BE2C (cell line): ENCODE measurements at regions not wholly inside any gene's neighbourhood (a gene's known extent, or its start where the extent isn't known, plus 50 kb on each side); places are given as distances from the start of the nearest gene placed in this dataset.
A peak's percentile ranks its signal among the peaks of the same experiment; 100 is the strongest.
"Not testable (repeated sequence)": the region's sequence is repeated elsewhere in the genome, so short reads cannot be mapped to it uniquely, and the experiment has no call there.

Experiments
- DNase-seq: peaks from one replicate; pipeline ENCODE4 v3.0.0-alpha.2; 2020
- H3K27me3 ChIP-seq: fragments of 250-450 bp; sonication (Bioruptor Pico); 2 replicates; pipeline ENCODE4 v1.5.1; 2020; ENCODE audit warnings: mild to moderate bottlenecking
- H3K36me3 ChIP-seq: fragments of 250-450 bp; sonication (Bioruptor Pico); 2 replicates; pipeline ENCODE4 v1.5.1; 2020; ENCODE audit warnings: mild to moderate bottlenecking
- H3K4me1 ChIP-seq: fragments of 250-450 bp; sonication (Bioruptor Pico); 2 replicates; pipeline ENCODE4 v1.5.1; 2020
- H3K4me3 ChIP-seq: 2 replicates; pipeline ENCODE4 v1.5.1; 2011; ENCODE audit warnings: low read depth, low read length
- H3K9me3 ChIP-seq: fragments of 250-450 bp; sonication (Bioruptor Pico); 2 replicates; pipeline ENCODE4 v1.5.1; 2020
- TF ChIP-seq, protein P1 (sequence below): IDR thresholded peaks from 2 replicates; pipeline ENCODE4 v1.5.1; 2012; ENCODE audit warnings: mild to moderate bottlenecking, low read depth, low read length

GRCh38 chr7:6882321-6882721, 56.2 kb upstream of the CCZ1B start:
- not testable (repeated sequence) for H3K9me3 ChIP-seq, DNase-seq, H3K4me3 ChIP-seq, H3K36me3 ChIP-seq, H3K4me1 ChIP-seq, H3K27me3 ChIP-seq

DNA sequence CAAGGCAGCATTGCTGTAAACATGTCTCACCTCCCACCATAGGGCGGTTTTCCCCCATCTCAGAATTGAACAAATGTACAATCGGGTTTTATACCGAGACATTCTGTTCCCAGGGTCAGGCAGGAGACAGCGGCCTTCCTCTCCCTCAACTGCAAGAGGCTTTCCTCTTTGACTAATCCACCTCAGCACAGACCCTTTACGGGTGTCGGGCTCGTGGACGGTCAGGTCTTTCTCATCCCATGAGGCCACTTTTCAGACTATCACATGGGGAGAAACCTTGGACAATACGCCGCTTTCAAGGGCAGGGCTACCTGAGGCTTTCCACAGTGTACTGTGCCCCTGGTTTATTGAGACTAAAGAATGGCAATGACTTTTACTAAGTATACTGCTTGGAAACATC, 57.7 kb upstream of the CCZ1B start:
- H3K27me3 ChIP-seq, H3K36me3 ChIP-seq, H3K9me3 ChIP-seq, H3K4me3 ChIP-seq, H3K4me1 ChIP-seq, DNase-seq: not testable (repeated sequence)

- H3K36me3 ChIP-seq: no peaks in the 10 kb centered on the region
- DNase-seq: no peak
- H3K4me3 ChIP-seq: no peak overlapping the region
- TF ChIP-seq, protein P1, sequence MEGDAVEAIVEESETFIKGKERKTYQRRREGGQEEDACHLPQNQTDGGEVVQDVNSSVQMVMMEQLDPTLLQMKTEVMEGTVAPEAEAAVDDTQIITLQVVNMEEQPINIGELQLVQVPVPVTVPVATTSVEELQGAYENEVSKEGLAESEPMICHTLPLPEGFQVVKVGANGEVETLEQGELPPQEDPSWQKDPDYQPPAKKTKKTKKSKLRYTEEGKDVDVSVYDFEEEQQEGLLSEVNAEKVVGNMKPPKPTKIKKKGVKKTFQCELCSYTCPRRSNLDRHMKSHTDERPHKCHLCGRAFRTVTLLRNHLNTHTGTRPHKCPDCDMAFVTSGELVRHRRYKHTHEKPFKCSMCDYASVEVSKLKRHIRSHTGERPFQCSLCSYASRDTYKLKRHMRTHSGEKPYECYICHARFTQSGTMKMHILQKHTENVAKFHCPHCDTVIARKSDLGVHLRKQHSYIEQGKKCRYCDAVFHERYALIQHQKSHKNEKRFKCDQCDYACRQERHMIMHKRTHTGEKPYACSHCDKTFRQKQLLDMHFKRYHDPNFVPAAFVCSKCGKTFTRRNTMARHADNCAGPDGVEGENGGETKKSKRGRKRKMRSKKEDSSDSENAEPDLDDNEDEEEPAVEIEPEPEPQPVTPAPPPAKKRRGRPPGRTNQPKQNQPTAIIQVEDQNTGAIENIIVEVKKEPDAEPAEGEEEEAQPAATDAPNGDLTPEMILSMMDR: no peak
- H3K27me3 ChIP-seq: peaks cover 5% of the 10 kb centered on the region
- H3K9me3 ChIP-seq: no peaks in the 10 kb centered on the region
- H3K4me1 ChIP-seq: no peaks in the 10 kb centered on the region
Observed at GRCh38 chr7:6886198-6886597, 60.1 kb upstream of the CCZ1B start.

DNA sequence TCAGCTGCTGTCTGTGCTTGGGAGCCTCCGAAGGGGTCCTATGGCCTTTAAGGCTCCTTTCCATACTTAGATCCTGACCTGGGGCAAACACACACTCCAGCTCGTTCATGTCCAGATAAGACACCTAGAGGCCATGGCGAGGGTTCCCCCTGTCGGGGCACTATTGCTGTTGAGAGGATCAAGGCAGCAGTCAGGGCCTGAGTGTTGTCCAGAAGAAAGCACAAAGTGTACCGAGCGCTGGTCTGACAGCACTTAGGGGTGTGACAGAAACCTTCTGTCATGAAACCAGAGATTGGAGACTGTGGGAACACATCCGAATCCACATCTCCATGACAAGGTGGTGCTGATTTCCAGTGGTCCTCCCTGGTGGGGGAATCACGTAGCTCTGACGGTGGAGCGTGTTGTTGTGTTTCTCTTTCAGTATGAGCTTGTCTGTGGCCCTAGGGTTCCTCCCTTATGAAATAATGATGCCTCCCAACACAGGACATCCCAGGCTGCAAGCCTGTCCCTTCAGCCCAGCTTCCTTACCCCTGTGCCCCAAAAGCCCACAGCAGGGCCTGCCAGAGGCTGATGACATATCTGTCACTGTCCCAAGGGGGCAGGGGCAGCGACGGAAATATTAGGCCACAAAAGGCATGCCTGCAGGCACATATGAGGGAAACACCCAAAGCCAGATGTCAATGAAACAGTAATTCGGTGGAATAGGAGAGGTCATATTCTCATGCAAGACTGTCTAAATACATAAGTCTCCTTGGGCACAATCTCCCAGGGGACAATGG, 62.4 kb upstream of the CCZ1B start:
- not testable (repeated sequence) for DNase-seq, H3K36me3 ChIP-seq, H3K27me3 ChIP-seq, H3K4me3 ChIP-seq, H3K9me3 ChIP-seq, H3K4me1 ChIP-seq

DNA sequence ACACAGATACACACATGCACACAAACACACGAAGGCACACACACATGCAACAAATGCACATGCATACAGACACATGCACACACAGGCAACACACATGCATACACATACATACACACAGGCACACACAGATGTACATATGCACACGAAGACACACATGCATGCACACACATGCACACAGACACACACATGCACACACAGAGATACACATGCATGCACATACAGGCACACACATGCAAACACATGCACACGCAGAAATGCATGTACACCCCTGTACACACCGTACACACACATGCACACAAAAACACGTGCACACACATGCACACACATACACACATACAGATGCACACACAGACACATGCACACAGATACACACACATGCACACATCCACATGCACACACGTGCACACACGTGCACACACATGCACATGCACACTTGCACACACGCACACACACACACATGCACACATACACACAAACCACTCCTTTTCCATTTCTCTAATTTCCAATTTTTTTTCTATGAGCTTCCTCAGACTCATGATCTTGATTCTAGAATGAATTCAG, 63.3 kb upstream of the CCZ1B start:
- Histone ChIP-seq H3K36me3 (no peaks in the 10 kb centered on the region), H3K4me3 (no peak overlapping the region), H3K27me3 (no peaks in the 10 kb centered on the region), H3K9me3 (no peaks in the 10 kb centered on the region), H3K4me1 (no peaks in the 10 kb centered on the region)
- DNase-seq: no peak
- TF ChIP-seq, protein P1: no peak

DNA sequence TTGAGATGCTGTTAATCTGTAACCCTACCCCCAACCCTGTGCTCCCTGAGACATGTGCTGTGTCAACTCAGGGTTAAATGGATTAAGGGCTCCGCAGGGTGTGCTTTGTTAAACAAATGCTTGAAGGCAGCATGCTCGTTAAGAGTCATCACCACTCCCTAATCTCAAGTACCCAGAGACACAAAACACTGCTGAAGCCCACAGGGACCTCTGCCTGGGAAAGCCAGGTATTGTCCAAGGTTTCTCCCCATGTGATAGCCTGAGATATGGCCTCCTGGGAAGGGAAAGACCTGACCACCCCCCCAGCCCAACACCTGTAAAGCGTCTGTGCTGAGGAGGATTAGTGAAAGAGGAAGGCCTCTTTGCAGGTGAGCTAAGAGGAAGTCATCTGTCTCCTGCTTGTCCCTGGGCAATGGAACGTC, 76.0 kb upstream of the CCZ1B start:
- not testable (repeated sequence) for H3K4me1 ChIP-seq, H3K4me3 ChIP-seq, H3K27me3 ChIP-seq, H3K36me3 ChIP-seq, DNase-seq, H3K9me3 ChIP-seq

DNA sequence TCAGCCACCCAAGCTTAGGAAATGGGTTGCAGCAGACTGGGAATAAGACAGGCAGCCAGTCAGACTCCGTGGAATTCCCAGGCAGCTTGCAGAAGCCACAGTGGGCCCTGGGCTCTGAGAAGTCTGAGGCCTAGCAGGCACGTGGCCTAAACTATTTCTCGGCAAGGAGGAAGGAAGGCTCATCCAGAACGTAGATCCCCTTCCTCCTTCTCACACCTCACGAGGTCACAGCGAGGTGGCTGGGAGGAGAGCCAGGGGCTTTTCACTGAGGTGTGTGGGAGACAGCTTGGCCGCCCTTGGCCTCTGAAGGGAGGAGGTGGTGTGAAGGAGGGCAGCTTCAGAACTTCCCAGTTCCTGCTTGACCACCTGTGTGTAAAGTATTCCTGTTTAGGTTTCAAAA, 77.2 kb upstream of the CCZ1B start:
- H3K4me3 ChIP-seq, H3K27me3 ChIP-seq, H3K4me1 ChIP-seq, H3K36me3 ChIP-seq, DNase-seq, H3K9me3 ChIP-seq: not testable (repeated sequence)

GRCh38 chr7:6903792-6904191, 77.7 kb upstream of the CCZ1B start:
- H3K27me3 ChIP-seq, H3K9me3 ChIP-seq: not testable (repeated sequence)

DNA sequence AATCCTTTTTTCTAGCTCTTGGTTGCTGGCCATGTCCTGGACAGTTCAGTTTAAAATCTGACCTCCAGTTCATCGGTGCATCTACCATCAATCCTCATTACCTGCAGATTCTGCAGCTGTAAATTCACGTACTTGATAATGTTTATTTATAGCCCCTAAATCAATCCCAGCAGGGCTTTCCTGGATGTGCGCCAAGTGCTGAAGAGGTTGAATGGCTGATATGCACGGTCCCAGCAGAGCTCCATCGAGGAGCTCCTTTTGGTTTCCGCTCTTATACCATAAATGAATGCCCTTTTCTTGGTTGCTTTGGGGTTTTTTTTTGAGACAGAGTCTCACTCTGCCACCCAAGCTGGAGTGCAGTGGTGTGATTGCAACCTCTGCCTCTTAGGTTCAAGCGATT, 91.2 kb upstream of the CCZ1B start:
- Histone ChIP-seq H3K4me1 (no peaks in the 10 kb centered on the region), H3K27me3 (no peaks in the 10 kb centered on the region), H3K9me3 (no peaks in the 10 kb centered on the region), H3K36me3 (no peaks in the 10 kb centered on the region), H3K4me3 (no peak overlapping the region)
- TF ChIP-seq, protein P1: no peak
- peak; percentile 24 for DNase-seq

More at GRCh38 chr7:6903792-6904191, 77.7 kb upstream of the CCZ1B start:
- DNase-seq, H3K4me3 ChIP-seq, H3K36me3 ChIP-seq, H3K4me1 ChIP-seq: not testable (repeated sequence)

DNA sequence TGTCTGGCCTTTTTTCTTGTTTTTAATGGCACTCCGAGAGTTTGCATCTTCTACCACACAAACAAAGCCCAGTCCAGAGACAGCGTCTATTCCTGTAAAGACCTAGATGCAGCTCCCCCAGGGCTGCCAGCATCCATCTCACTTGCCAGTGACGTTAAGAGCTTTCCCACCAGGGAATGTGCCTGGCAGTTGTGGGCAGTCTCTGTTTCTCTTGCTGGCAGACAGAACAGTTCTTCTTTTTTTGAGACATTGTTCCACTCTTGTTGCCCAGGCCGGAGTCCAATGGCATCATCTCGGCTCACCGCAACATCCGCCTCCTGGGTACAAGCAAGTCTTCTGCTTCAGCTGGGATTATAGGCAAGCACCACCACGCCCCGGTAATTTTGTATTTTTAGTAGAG, 93.1 kb upstream of the CCZ1B start:
- not testable (repeated sequence) for H3K4me3 ChIP-seq, H3K36me3 ChIP-seq, H3K9me3 ChIP-seq, DNase-seq, H3K27me3 ChIP-seq, H3K4me1 ChIP-seq

- not testable (repeated sequence) for DNase-seq, H3K4me3 ChIP-seq, H3K9me3 ChIP-seq, H3K36me3 ChIP-seq, H3K27me3 ChIP-seq, H3K4me1 ChIP-seq
Observed at GRCh38 chr7:6924523-6924922, 98.4 kb upstream of the CCZ1B start.

- H3K4me3 ChIP-seq, H3K4me1 ChIP-seq, H3K9me3 ChIP-seq, H3K27me3 ChIP-seq, H3K36me3 ChIP-seq, DNase-seq: not testable (repeated sequence)
Observed at GRCh38 chr7:6926193-6927174, 100.4 kb upstream of the CCZ1B start.
